Nucleus accumbens (tissue), 56 donors: ENCODE measurements at regions not wholly inside any gene's neighbourhood (a gene's known extent, or its start where the extent isn't known, plus 50 kb on each side); places are given as distances from the start of the nearest gene placed in this dataset.

Experiments used
- DNase-seq, 56 donors: peaks; one replicate each; lab custom pipeline; 2025; lab: John Stamatoyannopoulos, UW

GRCh38 chr3:59425942-59426341, 376.1 kb upstream of the CFAP20DC start:
- no peak for DNase-seq

DNA sequence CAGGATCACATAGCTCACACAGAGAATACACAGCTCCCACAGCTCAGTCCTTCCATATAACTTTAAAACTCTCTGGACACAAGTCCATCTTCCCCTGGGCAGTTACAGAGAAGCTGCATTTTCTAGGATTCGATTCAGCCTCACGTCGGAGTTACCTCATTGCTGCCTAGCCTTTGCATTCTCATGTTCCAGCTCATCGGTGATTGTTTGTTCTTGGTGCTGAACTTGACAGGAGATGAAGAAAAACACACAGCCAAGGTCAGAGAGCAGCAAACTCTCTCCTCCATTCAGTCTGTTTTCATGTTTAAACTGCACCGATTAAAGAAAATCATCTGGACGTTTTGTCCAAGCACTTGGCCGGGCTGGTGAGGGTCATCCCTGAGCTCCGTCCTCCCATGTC, 375.5 kb upstream of the CFAP20DC start:
- no peak for DNase-seq

DNA sequence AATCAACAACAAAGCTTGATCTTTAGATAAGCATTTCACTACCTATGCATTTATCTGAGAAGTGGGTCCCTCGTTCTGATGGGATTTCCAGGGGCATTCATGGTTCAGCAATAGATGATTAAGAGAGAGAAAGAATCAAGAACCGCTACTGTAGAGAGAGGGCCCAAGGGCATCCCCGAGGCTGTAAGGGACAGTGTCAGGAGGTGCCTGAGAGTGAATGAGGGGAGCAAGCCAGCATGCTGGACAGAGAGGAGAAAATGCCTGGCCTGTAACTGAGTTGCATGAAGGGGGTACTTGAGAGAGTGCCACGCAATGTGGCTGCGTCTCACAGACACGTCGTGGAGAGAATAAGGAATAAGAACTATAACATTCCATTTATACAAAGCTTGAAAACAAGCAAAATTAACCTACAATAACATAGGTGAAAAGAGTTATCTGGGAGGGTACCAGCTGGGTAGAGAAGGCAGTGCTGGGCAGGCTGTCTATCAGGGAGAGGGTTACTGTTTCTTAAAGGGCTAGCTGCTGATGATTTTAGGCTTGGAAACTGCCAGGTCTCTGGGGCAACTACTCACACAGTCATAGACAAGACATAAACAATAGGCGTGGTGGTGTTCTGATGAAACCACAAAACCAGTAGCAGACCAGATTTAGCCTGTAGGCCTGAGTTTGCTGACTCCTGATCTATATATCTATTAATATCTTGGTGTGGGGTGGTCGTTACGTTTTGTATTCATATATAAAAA, 374.6 kb upstream of the CFAP20DC start:
- DNase-seq = no peak

- no peak for DNase-seq
Measured at GRCh38 chr3:59423707-59424106, 373.9 kb upstream of the CFAP20DC start.

DNA sequence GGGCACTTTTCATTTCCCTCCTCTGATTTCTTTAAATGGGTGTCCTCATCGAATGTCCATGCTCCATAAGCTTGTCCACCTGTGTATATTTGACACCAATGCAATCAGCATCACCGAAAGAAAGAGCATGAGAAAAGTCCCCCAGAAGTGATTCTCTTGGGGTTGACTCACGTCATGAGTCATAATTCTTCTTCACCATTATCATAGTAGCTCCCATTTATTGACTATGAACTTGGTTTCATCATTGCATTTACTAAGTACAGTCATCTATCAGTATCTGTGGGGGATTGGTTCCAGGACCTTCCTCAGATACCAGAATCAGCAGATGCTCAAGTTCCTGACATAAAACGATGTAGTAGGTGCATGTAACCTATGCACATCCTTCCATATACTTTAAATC, 372.5 kb upstream of the CFAP20DC start:
- DNase-seq = no peak

DNA sequence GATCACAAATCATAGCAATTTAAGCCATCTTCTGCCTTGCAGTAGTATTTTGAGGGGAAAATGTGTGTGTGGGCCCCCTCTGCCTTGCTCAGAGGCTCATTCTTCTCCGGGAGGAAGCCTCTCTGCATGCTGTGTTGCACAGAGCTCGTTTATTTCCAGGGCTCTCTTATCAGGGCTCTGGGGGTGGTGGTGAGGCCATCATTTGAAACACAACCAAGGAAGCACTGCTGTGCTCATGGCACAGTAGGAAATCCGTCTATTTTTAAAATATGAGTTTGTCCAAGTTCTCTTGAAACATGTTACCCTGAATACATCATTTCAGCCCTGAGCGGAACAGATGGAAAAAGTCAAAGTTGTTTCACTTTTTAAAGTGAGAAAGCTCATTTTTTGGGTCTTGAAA, 369.0 kb upstream of the CFAP20DC start:
- DNase-seq = no peak

- DNase-seq = no peak
Measured at GRCh38 chr3:59412516-59412915, 362.7 kb upstream of the CFAP20DC start.

- no peak for DNase-seq
Measured at GRCh38 chr3:59411694-59412093, 361.9 kb upstream of the CFAP20DC start.

- no peak for DNase-seq
Measured at GRCh38 chr3:59411186-59411585, 361.4 kb upstream of the CFAP20DC start.

DNA sequence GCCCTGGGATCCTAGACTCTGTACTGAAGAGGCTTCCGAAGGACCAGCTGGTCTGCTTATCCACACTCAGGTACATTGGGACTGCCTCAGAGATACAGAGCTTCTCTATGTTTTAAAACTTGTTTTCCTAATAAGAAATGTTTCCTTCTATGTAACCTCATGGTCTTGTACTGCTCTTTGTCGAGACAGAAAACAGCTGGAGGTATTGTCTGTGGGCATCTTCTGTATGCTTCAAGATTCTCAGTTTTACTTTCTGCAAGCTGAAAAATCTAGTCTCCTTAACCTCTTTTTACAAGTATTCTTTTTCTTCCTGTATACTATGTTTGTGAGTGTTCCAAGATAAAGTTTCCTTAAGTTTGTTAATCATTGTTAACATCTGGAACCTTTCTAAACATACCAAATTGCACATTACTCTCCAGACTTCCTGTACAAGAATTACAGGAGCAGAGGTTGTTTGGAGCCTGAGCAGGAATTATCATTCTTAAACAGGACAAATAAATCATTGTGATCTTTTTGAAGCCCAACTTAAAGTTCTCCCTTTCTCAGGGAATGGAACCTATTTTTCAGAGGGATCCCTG, 358.3 kb upstream of the CFAP20DC start:
- DNase-seq = no peak

DNA sequence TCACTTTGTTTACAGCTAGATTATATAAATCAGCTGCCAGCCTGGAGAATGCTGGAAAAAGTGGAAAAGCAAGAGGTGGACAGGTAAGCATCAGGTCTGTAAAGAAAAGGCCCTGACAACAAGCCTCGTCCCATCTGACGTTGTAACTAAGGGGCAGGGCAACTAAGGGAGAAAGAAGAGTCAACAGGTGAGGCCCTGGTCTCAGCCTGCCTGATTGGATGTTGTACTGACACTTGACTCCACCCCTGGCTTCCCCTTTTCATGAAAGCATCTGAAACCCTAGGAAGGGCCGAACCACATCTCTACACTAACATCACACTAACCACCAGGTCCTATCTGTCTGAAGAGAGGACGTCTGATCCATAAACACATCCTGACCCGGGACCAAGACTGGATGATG, 357.6 kb upstream of the CFAP20DC start:
- no peak for DNase-seq

GRCh38 chr3:59406943-59407342, 357.1 kb upstream of the CFAP20DC start:
- no peak for DNase-seq

- no peak for DNase-seq
Measured at GRCh38 chr3:59404851-59405250, 355.0 kb upstream of the CFAP20DC start.

DNA sequence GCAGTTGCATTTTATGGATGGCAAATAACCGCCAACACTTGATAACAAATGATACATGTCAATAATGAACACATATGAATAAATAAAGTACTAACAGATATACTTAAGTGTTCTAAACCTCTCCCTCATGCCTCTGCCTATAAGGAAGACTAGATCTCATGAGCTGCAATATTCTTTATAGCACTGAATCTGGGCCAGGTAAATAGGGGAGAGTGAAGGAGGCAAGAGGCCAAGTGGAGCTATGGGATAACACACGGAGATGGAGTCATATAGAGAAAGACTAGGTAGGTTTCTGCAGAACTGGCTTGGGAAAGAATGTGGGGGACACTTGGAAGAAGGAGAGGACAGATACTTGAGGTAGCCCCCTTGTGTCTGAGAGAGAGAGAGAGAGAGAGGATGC, 354.2 kb upstream of the CFAP20DC start:
- DNase-seq = no peak

- DNase-seq = no peak
Measured at GRCh38 chr3:59401924-59402323, 352.1 kb upstream of the CFAP20DC start.

DNA sequence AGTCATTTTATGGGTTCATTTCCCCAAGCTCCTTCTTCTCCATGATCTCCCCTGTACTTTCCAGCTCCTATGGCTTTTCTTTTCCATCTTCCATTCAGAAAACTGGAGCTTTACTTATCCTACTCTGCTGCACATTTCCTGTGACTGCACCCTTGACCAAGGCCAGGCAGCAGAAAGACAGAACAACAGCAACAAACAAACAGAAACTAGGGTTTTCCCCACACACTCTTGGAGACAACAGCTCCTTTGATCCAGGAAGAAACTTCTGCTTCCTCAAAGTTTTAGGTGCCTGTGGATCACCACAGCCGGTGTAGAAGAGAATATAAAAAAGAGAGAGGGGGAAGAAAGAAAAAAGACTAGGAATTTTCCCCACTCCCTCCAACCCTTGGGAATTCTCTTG, 342.3 kb upstream of the CFAP20DC start:
- no peak for DNase-seq

GRCh38 chr3:59391131-59391530, 341.3 kb upstream of the CFAP20DC start:
- no peak for DNase-seq

DNA sequence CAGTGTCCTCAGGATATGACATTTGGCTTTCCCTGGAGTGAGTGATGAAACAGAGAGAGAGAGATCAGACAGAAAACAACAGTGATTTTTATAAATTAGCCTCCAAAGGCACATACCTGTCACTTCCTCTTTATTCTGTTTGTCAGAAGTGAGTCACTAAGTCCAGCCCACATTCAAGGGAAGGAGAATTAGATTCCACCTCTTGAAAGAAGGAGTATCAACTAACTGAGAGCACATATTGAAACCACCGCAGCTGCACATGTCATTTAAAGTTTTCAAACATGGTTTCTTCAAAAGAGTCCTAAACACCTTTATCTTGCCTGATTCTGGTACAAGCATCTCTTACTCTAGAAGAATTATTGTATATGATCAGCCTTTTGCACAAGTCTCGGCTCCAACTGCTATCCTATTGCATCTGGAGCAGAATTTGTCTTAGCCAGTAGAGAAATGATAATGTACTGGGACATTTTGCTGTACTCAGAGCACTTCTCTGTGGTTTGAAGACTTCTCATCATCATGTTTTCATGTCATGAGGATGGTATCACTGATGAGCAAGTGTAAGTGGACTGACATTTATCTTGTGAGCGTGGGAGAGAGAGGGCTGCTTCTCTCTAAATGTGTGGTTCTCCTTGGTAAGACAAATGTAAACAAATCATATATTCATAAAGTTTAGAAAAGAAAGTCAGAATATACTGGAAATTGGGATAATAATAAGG, 338.9 kb upstream of the CFAP20DC start:
- no peak for DNase-seq

- no peak for DNase-seq
Measured at GRCh38 chr3:59386165-59386564, 336.3 kb upstream of the CFAP20DC start.

- no peak for DNase-seq
Measured at GRCh38 chr3:59385547-59385946, 335.7 kb upstream of the CFAP20DC start.

DNA sequence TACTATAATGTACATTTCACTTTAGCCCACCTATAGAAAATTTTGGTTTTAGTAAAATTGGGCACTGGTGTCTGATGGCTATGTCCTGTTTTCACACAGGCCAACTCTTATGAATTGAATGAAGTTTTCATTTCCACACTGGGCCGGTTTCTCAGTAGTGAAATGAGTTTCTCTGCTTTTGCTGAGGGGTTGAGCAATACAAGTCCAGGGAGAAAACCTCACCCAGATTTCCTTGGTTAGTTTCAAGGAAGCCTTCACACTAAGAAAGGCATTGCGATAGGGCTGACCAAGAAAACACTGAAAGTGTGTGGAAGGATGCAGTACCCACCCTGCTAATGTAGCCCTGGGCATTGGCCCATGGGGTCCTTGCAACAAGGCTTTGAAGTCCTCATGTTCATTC, 331.5 kb upstream of the CFAP20DC start:
- no peak for DNase-seq

- DNase-seq = no peak
Measured at GRCh38 chr3:59380146-59380545, 330.3 kb upstream of the CFAP20DC start.
